ENCODE measurements at regions not wholly inside any gene's neighbourhood (a gene's known extent, or its start where the extent isn't known, plus 50 kb on each side); places are given as distances from the start of the nearest gene placed in this dataset.

- Histone ChIP-seq H3K4me3 (ENCODE audit: insufficient read depth, low read length, poor library complexity, severe bottlenecking) (no peak overlapping the region), H2AFZ (ENCODE audit: low read depth, low read length, severe bottlenecking) (no peak overlapping the region), H3K27me3 (ENCODE audit: low read length) (no peaks in the 10 kb centered on the region), H3K79me2 (ENCODE audit: insufficient read depth, low read length) (no peaks in the 10 kb centered on the region), H3K9ac (ENCODE audit: low read length) (no peak overlapping the region), H3K9me2 (replicated peaks; ENCODE audit: insufficient read depth, low read length) (no peaks in the 10 kb centered on the region), H4K20me1 (ENCODE audit: low read depth, low read length) (no peaks in the 10 kb centered on the region; the same call in 1 of the 2 replicates), H3K27ac (ENCODE audit: low read depth, low read length) (no peak overlapping the region), H3K36me3 (ENCODE audit: low read length) (no peaks in the 10 kb centered on the region), H3K9me3 (ENCODE audit: insufficient read depth, low read length) (no peaks in the 10 kb centered on the region), H3K4me2 (ENCODE audit: low read depth, low read length, poor library complexity, severe bottlenecking) (no peak overlapping the region), H3F3A (ENCODE audit: insufficient read depth) (no peaks in the 10 kb centered on the region)
- TF ChIP-seq CTCF (IDR thresholded peaks at IDR 0.05; ENCODE audit: insufficient read depth, low read length, poor library complexity, severe bottlenecking) = peak; percentile 44
- no peak for TF ChIP-seq EZH2phosphoT487 (conservative IDR thresholded peaks at IDR 0.05; ENCODE audit: low read length)
Measured at GRCh38 chr7:9091282-9091681, 657.9 kb downstream of the NXPH1 start.

- Histone ChIP-seq H3K27ac (ENCODE audit: low read depth, low read length) (no peak overlapping the region), H4K20me1 (ENCODE audit: low read depth, low read length) (no peaks in the 10 kb centered on the region), H3F3A (ENCODE audit: insufficient read depth) (no peaks in the 10 kb centered on the region), H3K27me3 (ENCODE audit: low read length) (no peaks in the 10 kb centered on the region), H3K9me3 (ENCODE audit: insufficient read depth, low read length) (no peaks in the 10 kb centered on the region), H3K4me3 (ENCODE audit: insufficient read depth, low read length, poor library complexity, severe bottlenecking) (no peak overlapping the region), H3K36me3 (ENCODE audit: low read length) (no peaks in the 10 kb centered on the region), H3K9ac (ENCODE audit: low read length) (no peak overlapping the region), H2AFZ (ENCODE audit: low read depth, low read length, severe bottlenecking) (no peak overlapping the region), H3K9me2 (replicated peaks; ENCODE audit: insufficient read depth, low read length) (no peaks in the 10 kb centered on the region), H3K4me2 (ENCODE audit: low read depth, low read length, poor library complexity, severe bottlenecking) (no peak overlapping the region), H3K79me2 (ENCODE audit: insufficient read depth, low read length) (no peaks in the 10 kb centered on the region)
- TF ChIP-seq EZH2phosphoT487 (conservative IDR thresholded peaks at IDR 0.05; ENCODE audit: low read length) = no peak
- TF ChIP-seq CTCF (IDR thresholded peaks at IDR 0.05; ENCODE audit: insufficient read depth, low read length, poor library complexity, severe bottlenecking) = no peak
Measured at GRCh38 chr7:9097565-9098060, 664.2 kb downstream of the NXPH1 start.

GRCh38 chr7:9100289-9100688 lies 666.9 kb downstream of the NXPH1 start:
- H3K9ac ChIP-seq (ENCODE audit: low read length) = no peak overlapping the region
- H4K20me1 ChIP-seq (ENCODE audit: low read depth, low read length) = no peaks in the 10 kb centered on the region; the same call in 1 of the 2 replicates
- no peak overlapping the region for H3K27ac ChIP-seq (ENCODE audit: low read depth, low read length)
- no peaks in the 10 kb centered on the region for H3K79me2 ChIP-seq (ENCODE audit: insufficient read depth, low read length)
- H3K36me3 ChIP-seq (ENCODE audit: low read length) = no peaks in the 10 kb centered on the region
- no peaks in the 10 kb centered on the region for H3F3A ChIP-seq (ENCODE audit: insufficient read depth)
- no peaks in the 10 kb centered on the region for H3K9me3 ChIP-seq (ENCODE audit: insufficient read depth, low read length)
- H3K4me3 ChIP-seq (ENCODE audit: insufficient read depth, low read length, poor library complexity, severe bottlenecking) = no peak overlapping the region
- TF ChIP-seq EZH2phosphoT487 (conservative IDR thresholded peaks at IDR 0.05; ENCODE audit: low read length) (no peak), CTCF (IDR thresholded peaks at IDR 0.05; ENCODE audit: insufficient read depth, low read length, poor library complexity, severe bottlenecking) (no peak)
- H3K4me2 ChIP-seq (ENCODE audit: low read depth, low read length, poor library complexity, severe bottlenecking) = no peak overlapping the region
- no peaks in the 10 kb centered on the region for H3K9me2 ChIP-seq (replicated peaks; ENCODE audit: insufficient read depth, low read length)
- H3K27me3 ChIP-seq (ENCODE audit: low read length) = no peaks in the 10 kb centered on the region
- no peak overlapping the region for H2AFZ ChIP-seq (ENCODE audit: low read depth, low read length, severe bottlenecking)
